LNCaP clone FGC (cell line): ENCODE measurements at regions not wholly inside any gene's neighbourhood (a gene's known extent, or its start where the extent isn't known, plus 50 kb on each side); places are given as distances from the start of the nearest gene placed in this dataset.

Experiments
- DNase-seq: peaks from one replicate; pipeline ENCODE4 v3.0.0-alpha.2; 2011; ENCODE audit warnings: low read depth
- H3K4me3 ChIP-seq: 2 replicates; pipeline ENCODE4 v1.5.1; 2011; ENCODE audit warnings: mild to moderate bottlenecking, low read depth, low read length, control low read depth
- CTCF ChIP-seq: IDR thresholded peaks from 2 replicates; pipeline ENCODE4 v1.5.1; 2012; ENCODE audit warnings: mild to moderate bottlenecking; ENCODE audit not compliant: control insufficient read depth, insufficient read depth; ENCODE audit errors: extremely low read depth

- DNase-seq, result no peak
- no peak for TF ChIP-seq CTCF
- no peak overlapping the region for H3K4me3 ChIP-seq
Measured at GRCh38 chr1:221562542-221563475, 179.1 kb downstream of the DUSP10 start.

- H3K4me3 ChIP-seq, result no peak overlapping the region
- DNase-seq, result no peak
- no peak for TF ChIP-seq CTCF
Measured at GRCh38 chr1:221563476-221563921, 178.4 kb downstream of the DUSP10 start.

- DNase-seq, result no peak
- no peak overlapping the region for H3K4me3 ChIP-seq
- no peak for TF ChIP-seq CTCF
Measured at GRCh38 chr1:221564891-221565290, 177.0 kb downstream of the DUSP10 start.

GRCh38 chr1:221565711-221566110 lies 176.2 kb downstream of the DUSP10 start:
- DNase-seq, result no peak
- H3K4me3 ChIP-seq, result no peak overlapping the region
- TF ChIP-seq CTCF, result no peak

- DNase-seq, result no peak
- H3K4me3 ChIP-seq, result no peak overlapping the region
- TF ChIP-seq CTCF, result no peak
Measured at GRCh38 chr1:221567859-221568507, 173.9 kb downstream of the DUSP10 start.

- H3K4me3 ChIP-seq, result no peak overlapping the region
- no peak for DNase-seq
- TF ChIP-seq CTCF, result no peak
Measured at GRCh38 chr1:221573756-221574155, 168.1 kb downstream of the DUSP10 start.

GRCh38 chr1:221574529-221574928 lies 167.4 kb downstream of the DUSP10 start:
- H3K4me3 ChIP-seq, result no peak overlapping the region
- no peak for DNase-seq
- no peak for TF ChIP-seq CTCF
